EL (cell line): ENCODE measurements at regions not wholly inside any gene's neighbourhood (a gene's known extent, or its start where the extent isn't known, plus 50 kb on each side); places are given as distances from the start of the nearest gene placed in this dataset.

Experiments used
- DNase-seq: peaks from one replicate; pipeline ENCODE4 v3.0.0-alpha.2; 2016

GRCh38 chr20:11716239-11716944 lies 201.3 kb upstream of the BTBD3 start:
- peak; percentile 93 for DNase-seq

- DNase-seq = no peak
Measured at GRCh38 chr20:11716945-11717248, 200.8 kb upstream of the BTBD3 start.

- no peak for DNase-seq
Measured at GRCh38 chr20:11717562-11717961, 200.1 kb upstream of the BTBD3 start.

- no peak for DNase-seq
Measured at GRCh38 chr20:11718474-11719094, 199.1 kb upstream of the BTBD3 start.

GRCh38 chr20:11719153-11719552 lies 198.5 kb upstream of the BTBD3 start:
- DNase-seq = no peak

GRCh38 chr20:11721411-11721810 lies 196.3 kb upstream of the BTBD3 start:
- no peak for DNase-seq

GRCh38 chr20:11724097-11724496 lies 193.6 kb upstream of the BTBD3 start:
- DNase-seq = no peak

- DNase-seq = no peak
Measured at GRCh38 chr20:11726026-11726425, 191.7 kb upstream of the BTBD3 start.

- no peak for DNase-seq
Measured at GRCh38 chr20:11727708-11728107, 190.0 kb upstream of the BTBD3 start.

- DNase-seq = no peak
Measured at GRCh38 chr20:11728937-11729336, 188.8 kb upstream of the BTBD3 start.

- no peak for DNase-seq
Measured at GRCh38 chr20:11729806-11730205, 187.9 kb upstream of the BTBD3 start.

- no peak for DNase-seq
Measured at GRCh38 chr20:11734431-11734830, 183.3 kb upstream of the BTBD3 start.

- DNase-seq = no peak
Measured at GRCh38 chr20:11738852-11739251, 178.8 kb upstream of the BTBD3 start.

GRCh38 chr20:11740975-11741374 lies 176.7 kb upstream of the BTBD3 start:
- no peak for DNase-seq

GRCh38 chr20:11745145-11745544 lies 172.5 kb upstream of the BTBD3 start:
- no peak for DNase-seq

- no peak for DNase-seq
Measured at GRCh38 chr20:11748436-11748835, 169.3 kb upstream of the BTBD3 start.

- no peak for DNase-seq
Measured at GRCh38 chr20:11752336-11752735, 165.4 kb upstream of the BTBD3 start.

GRCh38 chr20:11753155-11753554 lies 164.5 kb upstream of the BTBD3 start:
- no peak for DNase-seq

GRCh38 chr20:11754451-11754850 lies 163.2 kb upstream of the BTBD3 start:
- DNase-seq = no peak

GRCh38 chr20:11755071-11755841 lies 162.4 kb upstream of the BTBD3 start:
- no peak for DNase-seq

- DNase-seq = no peak
Measured at GRCh38 chr20:11761497-11761896, 156.2 kb upstream of the BTBD3 start.

- no peak for DNase-seq
Measured at GRCh38 chr20:11766961-11767360, 150.7 kb upstream of the BTBD3 start.

GRCh38 chr20:11769825-11770224 lies 147.9 kb upstream of the BTBD3 start:
- DNase-seq = peak; percentile 48

- no peak for DNase-seq
Measured at GRCh38 chr20:11772226-11772730, 145.4 kb upstream of the BTBD3 start.
